ENCODE measurements at regions not wholly inside any gene's neighbourhood (a gene's known extent, or its start where the extent isn't known, plus 50 kb on each side); places are given as distances from the start of the nearest gene placed in this dataset.

DNA sequence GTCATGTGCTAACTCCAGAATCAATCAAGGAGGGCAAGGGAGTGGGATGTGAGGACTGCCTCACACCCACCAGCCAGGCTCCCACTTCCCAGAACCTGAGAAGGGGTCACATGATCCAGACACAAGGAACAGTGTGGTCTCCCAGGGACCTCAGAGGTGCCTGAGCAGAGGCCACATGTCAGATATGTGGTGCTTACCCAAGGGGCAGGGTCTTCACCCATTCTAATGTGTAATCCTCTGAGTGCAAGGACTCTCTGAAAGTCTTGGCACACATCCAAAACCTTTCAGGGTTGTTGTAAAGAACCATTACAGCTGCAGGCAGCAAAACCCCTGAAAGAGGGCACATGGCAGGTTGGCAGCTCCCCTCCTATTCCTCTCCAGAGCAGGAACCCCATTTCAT, 656.6 kb downstream of the UQCRFS1 start:
- Histone ChIP-seq H3K27me3 (ENCODE audit: insufficient read depth, low read length, poor library complexity) (no peaks in the 10 kb centered on the region), H3K36me3 (ENCODE audit: control insufficient read depth, insufficient read depth, low read length) (no peaks in the 10 kb centered on the region), H3K4ac (ENCODE audit: low read depth, low read length) (no peak overlapping the region), H3K23ac (ENCODE audit: low read length) (no peak overlapping the region), H2BK15ac (replicated peaks; ENCODE audit: low read depth) (no peak overlapping the region), H2BK120ac (ENCODE audit: low read depth, low read length) (no peak overlapping the region), H3K79me2 (ENCODE audit: control insufficient read depth, insufficient read depth, low read length) (no peaks in the 10 kb centered on the region), H3K18ac (ENCODE audit: low read length) (no peak overlapping the region), H4K8ac (ENCODE audit: low read depth, low read length) (no peak overlapping the region), H2AK5ac (ENCODE audit: low read length) (no peak overlapping the region), H3K27ac (ENCODE audit: low read depth, low read length) (no peak overlapping the region), H4K5ac (ENCODE audit: low read length) (no peak overlapping the region), H3K56ac (ENCODE audit: low read length) (no peak overlapping the region), H3K4me3 (ENCODE audit: low read length) (no peak overlapping the region), H2BK5ac (ENCODE audit: low read length) (no peak overlapping the region), H3K4me2 (ENCODE audit: low read length) (no peak overlapping the region), H3K9ac (ENCODE audit: low read length) (no peak overlapping the region), H3K4me1 (ENCODE audit: control insufficient read depth, low read depth, low read length) (no peaks in the 10 kb centered on the region), H3K79me1 (ENCODE audit: low read length) (no peaks in the 10 kb centered on the region)
- DNase-seq, result no peak

DNA sequence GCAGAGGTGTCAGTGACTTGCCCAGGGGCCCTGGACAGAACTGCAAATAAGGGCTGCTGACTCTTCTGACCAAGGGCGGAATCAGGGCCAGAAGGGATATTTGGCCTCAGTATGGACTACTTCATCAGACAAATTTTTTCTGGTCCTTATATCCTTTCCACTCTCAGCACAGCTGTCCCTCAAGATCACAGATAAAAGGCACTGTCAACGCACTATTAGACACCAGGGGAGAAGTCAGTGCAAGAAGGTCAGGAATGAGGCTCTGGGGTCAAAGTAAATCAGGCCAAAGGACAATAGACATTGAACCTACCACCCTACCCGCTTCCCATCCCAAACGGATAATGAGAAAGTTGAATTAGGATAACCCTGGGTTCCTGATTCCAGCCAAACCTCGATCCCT, 657.6 kb downstream of the UQCRFS1 start:
- Histone ChIP-seq H3K27ac (ENCODE audit: low read depth, low read length) (no peak overlapping the region), H3K79me2 (ENCODE audit: control insufficient read depth, insufficient read depth, low read length) (no peaks in the 10 kb centered on the region), H3K4me2 (ENCODE audit: low read length) (no peak overlapping the region), H3K79me1 (ENCODE audit: low read length) (no peaks in the 10 kb centered on the region), H3K18ac (ENCODE audit: low read length) (no peak overlapping the region), H4K5ac (ENCODE audit: low read length) (no peak overlapping the region), H2BK5ac (ENCODE audit: low read length) (no peak overlapping the region), H3K9ac (ENCODE audit: low read length) (no peak overlapping the region), H3K23ac (ENCODE audit: low read length) (no peak overlapping the region), H3K56ac (ENCODE audit: low read length) (no peak overlapping the region), H3K4me1 (ENCODE audit: control insufficient read depth, low read depth, low read length) (no peaks in the 10 kb centered on the region), H3K36me3 (ENCODE audit: control insufficient read depth, insufficient read depth, low read length) (no peaks in the 10 kb centered on the region), H3K4ac (ENCODE audit: low read depth, low read length) (no peak overlapping the region), H2BK15ac (replicated peaks; ENCODE audit: low read depth) (no peak overlapping the region), H3K27me3 (ENCODE audit: insufficient read depth, low read length, poor library complexity) (no peaks in the 10 kb centered on the region), H4K8ac (ENCODE audit: low read depth, low read length) (no peak overlapping the region), H2AK5ac (ENCODE audit: low read length) (no peak overlapping the region), H2BK120ac (ENCODE audit: low read depth, low read length) (no peak overlapping the region), H3K4me3 (ENCODE audit: low read length) (no peak overlapping the region)
- WGBS (ENCODE audit: extremely low coverage, insufficient coverage, low lambda C conversion rate), result no CpG with 5 or more reads among the region's 5 CpGs
- no peak for DNase-seq

DNA sequence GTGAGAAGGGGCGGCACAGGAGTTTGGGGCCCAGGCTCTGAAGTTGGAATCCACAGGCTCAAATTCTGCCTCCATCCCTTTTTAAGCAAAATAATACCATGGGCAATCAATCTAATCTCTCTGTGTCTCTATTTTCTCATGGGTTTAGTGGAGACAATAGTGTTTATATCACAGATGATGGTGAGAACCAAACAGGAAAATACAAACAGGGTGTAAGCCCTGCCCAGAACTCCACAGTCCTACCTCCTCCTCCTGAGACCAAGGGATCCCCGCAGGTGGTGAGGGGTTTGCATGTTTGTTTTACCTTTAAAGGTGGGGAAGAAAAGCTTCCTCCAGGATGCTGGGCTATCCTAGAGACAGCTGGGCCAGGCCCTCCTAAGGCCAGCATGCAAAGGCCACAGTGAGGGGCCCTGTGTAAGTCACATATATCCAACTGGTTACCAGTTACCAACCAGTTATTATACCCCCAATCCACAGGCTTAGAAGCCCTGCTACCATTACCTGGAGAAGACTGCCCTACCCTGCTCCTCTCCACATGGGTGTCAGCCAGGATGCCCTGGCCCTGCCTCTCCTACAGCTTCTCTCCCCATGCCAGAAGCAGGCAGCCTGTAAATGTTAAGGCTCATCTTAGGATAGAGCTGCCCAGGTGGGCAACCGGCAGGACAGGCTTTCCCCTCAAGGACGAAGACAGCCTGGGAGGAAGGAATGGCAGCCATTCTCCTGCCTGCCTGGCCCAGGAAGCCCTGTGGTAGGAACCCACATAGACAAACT, 658.4 kb downstream of the UQCRFS1 start:
- DNase-seq, result no peak
- H3K79me2 ChIP-seq (ENCODE audit: control insufficient read depth, insufficient read depth, low read length), result no peaks in the 10 kb centered on the region

GRCh38 chr19:28553764-28554163, 659.2 kb downstream of the UQCRFS1 start:
- no peak overlapping the region for H3K18ac ChIP-seq (ENCODE audit: low read length)
- H3K4me3 ChIP-seq (ENCODE audit: low read length), result no peak overlapping the region
- no peaks in the 10 kb centered on the region for H3K79me1 ChIP-seq (ENCODE audit: low read length)
- no peak overlapping the region for H2BK15ac ChIP-seq (replicated peaks; ENCODE audit: low read depth)
- no peak overlapping the region for H4K8ac ChIP-seq (ENCODE audit: low read depth, low read length)
- no peaks in the 10 kb centered on the region for H3K4me1 ChIP-seq (ENCODE audit: control insufficient read depth, low read depth, low read length)
- no peak overlapping the region for H3K27ac ChIP-seq (ENCODE audit: low read depth, low read length)
- H3K9ac ChIP-seq (ENCODE audit: low read length), result no peak overlapping the region
- no peaks in the 10 kb centered on the region for H3K36me3 ChIP-seq (ENCODE audit: control insufficient read depth, insufficient read depth, low read length)
- no CpG with 5 or more reads among the region's 2 CpGs for WGBS (ENCODE audit: extremely low coverage, insufficient coverage, low lambda C conversion rate)
- no peak overlapping the region for H2BK5ac ChIP-seq (ENCODE audit: low read length)
- H2AK5ac ChIP-seq (ENCODE audit: low read length), result no peak overlapping the region
- H3K79me2 ChIP-seq (ENCODE audit: control insufficient read depth, insufficient read depth, low read length), result no peaks in the 10 kb centered on the region
- H3K27me3 ChIP-seq (ENCODE audit: insufficient read depth, low read length, poor library complexity), result no peaks in the 10 kb centered on the region
- H3K4me2 ChIP-seq (ENCODE audit: low read length), result no peak overlapping the region
- H3K4ac ChIP-seq (ENCODE audit: low read depth, low read length), result no peak overlapping the region
- DNase-seq, result no peak
- no peak overlapping the region for H2BK120ac ChIP-seq (ENCODE audit: low read depth, low read length)
- H3K56ac ChIP-seq (ENCODE audit: low read length), result no peak overlapping the region
- H4K5ac ChIP-seq (ENCODE audit: low read length), result no peak overlapping the region
- no peak overlapping the region for H3K23ac ChIP-seq (ENCODE audit: low read length)

More for the DNA sequence above, 658.4 kb downstream of the UQCRFS1 start:
- Histone ChIP-seq H3K36me3 (ENCODE audit: control insufficient read depth, insufficient read depth, low read length) (no peaks in the 10 kb centered on the region), H3K79me1 (ENCODE audit: low read length) (no peaks in the 10 kb centered on the region), H2BK15ac (replicated peaks; ENCODE audit: low read depth) (no peak overlapping the region), H4K8ac (ENCODE audit: low read depth, low read length) (no peak overlapping the region), H2BK120ac (ENCODE audit: low read depth, low read length) (no peak overlapping the region), H3K4me1 (ENCODE audit: control insufficient read depth, low read depth, low read length) (no peaks in the 10 kb centered on the region), H4K5ac (ENCODE audit: low read length) (no peak overlapping the region), H2BK5ac (ENCODE audit: low read length) (no peak overlapping the region), H3K27me3 (ENCODE audit: insufficient read depth, low read length, poor library complexity) (no peaks in the 10 kb centered on the region), H3K9ac (ENCODE audit: low read length) (no peak overlapping the region), H3K27ac (ENCODE audit: low read depth, low read length) (no peak overlapping the region), H3K4ac (ENCODE audit: low read depth, low read length) (no peak overlapping the region), H3K18ac (ENCODE audit: low read length) (no peak overlapping the region), H3K23ac (ENCODE audit: low read length) (no peak overlapping the region), H3K56ac (ENCODE audit: low read length) (no peak overlapping the region), H2AK5ac (ENCODE audit: low read length) (no peak overlapping the region), H3K4me2 (ENCODE audit: low read length) (no peak overlapping the region), H3K4me3 (ENCODE audit: low read length) (no peak overlapping the region)
- no CpG with 5 or more reads among the region's 4 CpGs for WGBS (ENCODE audit: extremely low coverage, insufficient coverage, low lambda C conversion rate)

- Histone ChIP-seq H2BK5ac (ENCODE audit: low read length) (no peak overlapping the region), H3K4me3 (ENCODE audit: low read length) (no peak overlapping the region), H2AK5ac (ENCODE audit: low read length) (no peak overlapping the region), H3K23ac (ENCODE audit: low read length) (no peak overlapping the region), H3K79me1 (ENCODE audit: low read length) (no peaks in the 10 kb centered on the region), H3K36me3 (ENCODE audit: control insufficient read depth, insufficient read depth, low read length) (no peaks in the 10 kb centered on the region), H2BK120ac (ENCODE audit: low read depth, low read length) (no peak overlapping the region), H4K8ac (ENCODE audit: low read depth, low read length) (no peak overlapping the region), H3K4me1 (ENCODE audit: control insufficient read depth, low read depth, low read length) (no peaks in the 10 kb centered on the region), H3K27ac (ENCODE audit: low read depth, low read length) (no peak overlapping the region), H3K27me3 (ENCODE audit: insufficient read depth, low read length, poor library complexity) (no peaks in the 10 kb centered on the region), H3K79me2 (ENCODE audit: control insufficient read depth, insufficient read depth, low read length) (no peaks in the 10 kb centered on the region), H3K4me2 (ENCODE audit: low read length) (no peak overlapping the region), H3K56ac (ENCODE audit: low read length) (no peak overlapping the region), H3K9ac (ENCODE audit: low read length) (no peak overlapping the region), H4K5ac (ENCODE audit: low read length) (no peak overlapping the region), H2BK15ac (replicated peaks; ENCODE audit: low read depth) (no peak overlapping the region), H3K18ac (ENCODE audit: low read length) (no peak overlapping the region), H3K4ac (ENCODE audit: low read depth, low read length) (no peak overlapping the region)
- no CpG with 5 or more reads among the region's 5 CpGs for WGBS (ENCODE audit: extremely low coverage, insufficient coverage, low lambda C conversion rate)
- DNase-seq, result no peak
Observed at GRCh38 chr19:28553005-28553404, 659.9 kb downstream of the UQCRFS1 start.

DNA sequence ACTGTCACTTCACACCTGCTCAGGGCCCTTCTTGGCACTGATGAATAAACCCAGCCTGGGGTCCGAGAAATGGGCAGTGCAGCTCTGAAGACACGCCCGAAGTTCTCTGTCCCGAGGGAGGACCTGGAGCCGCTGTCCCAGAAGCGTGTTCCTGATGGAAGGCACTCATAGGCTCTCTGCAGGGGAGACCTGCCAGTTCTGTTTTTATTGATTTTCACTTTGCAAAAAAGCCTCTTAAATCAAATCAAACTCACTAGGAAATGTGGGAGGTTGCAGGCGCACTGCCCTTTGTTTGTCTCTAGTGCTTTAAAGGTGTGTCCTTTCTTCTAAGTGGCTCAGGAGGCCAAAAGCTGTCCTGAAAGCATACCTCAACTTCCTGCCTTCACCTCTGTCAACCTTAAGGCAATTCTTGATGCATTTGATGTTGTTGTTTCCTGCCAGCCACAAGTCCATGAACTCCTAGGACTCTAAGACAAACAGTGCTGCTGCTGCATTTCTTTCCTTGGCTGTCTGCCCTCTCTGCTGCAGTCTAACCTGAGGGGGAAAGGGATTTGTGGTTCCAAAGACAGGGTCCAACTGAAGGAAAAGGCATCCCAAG, 663.2 kb downstream of the UQCRFS1 start:
- no peak overlapping the region for H2BK120ac ChIP-seq (ENCODE audit: low read depth, low read length)
- H3K4ac ChIP-seq (ENCODE audit: low read depth, low read length), result no peak overlapping the region
- no peaks in the 10 kb centered on the region for H3K36me3 ChIP-seq (ENCODE audit: control insufficient read depth, insufficient read depth, low read length)
- no peaks in the 10 kb centered on the region for H3K27me3 ChIP-seq (ENCODE audit: insufficient read depth, low read length, poor library complexity)
- no peaks in the 10 kb centered on the region for H3K79me2 ChIP-seq (ENCODE audit: control insufficient read depth, insufficient read depth, low read length)
- WGBS (ENCODE audit: extremely low coverage, insufficient coverage, low lambda C conversion rate), result no CpG with 5 or more reads among the region's 7 CpGs
- H2BK5ac ChIP-seq (ENCODE audit: low read length), result no peak overlapping the region
- no peak overlapping the region for H3K27ac ChIP-seq (ENCODE audit: low read depth, low read length)
- no peak overlapping the region for H3K9ac ChIP-seq (ENCODE audit: low read length)
- no peak overlapping the region for H4K8ac ChIP-seq (ENCODE audit: low read depth, low read length)
- H3K79me1 ChIP-seq (ENCODE audit: low read length), result no peaks in the 10 kb centered on the region
- no peak overlapping the region for H3K4me3 ChIP-seq (ENCODE audit: low read length)
- no peak overlapping the region for H2BK15ac ChIP-seq (replicated peaks; ENCODE audit: low read depth)
- no peak overlapping the region for H2AK5ac ChIP-seq (ENCODE audit: low read length)
- no peak overlapping the region for H3K4me2 ChIP-seq (ENCODE audit: low read length)
- no peak overlapping the region for H3K18ac ChIP-seq (ENCODE audit: low read length)
- DNase-seq, result no peak
- no peak overlapping the region for H4K5ac ChIP-seq (ENCODE audit: low read length)
- no peak overlapping the region for H3K56ac ChIP-seq (ENCODE audit: low read length)
- no peaks in the 10 kb centered on the region for H3K4me1 ChIP-seq (ENCODE audit: control insufficient read depth, low read depth, low read length)
- no peak overlapping the region for H3K23ac ChIP-seq (ENCODE audit: low read length)

Data from mesendoderm (in vitro differentiated cells).